ENCODE measurements at regions not wholly inside any gene's neighbourhood (a gene's known extent, or its start where the extent isn't known, plus 50 kb on each side); places are given as distances from the start of the nearest gene placed in this dataset.

GRCh38 chr5:143761663-143762062, 50.3 kb upstream of the HMHB1 start:
- in situ Hi-C loops (cut with MboI; ENCODE audit: low sequenced_read_pairs): no loop called here
- no peak for DNase-seq (ENCODE audit: low spot score in 2 of 2)

GRCh38 chr5:143760755-143761154, 51.2 kb upstream of the HMHB1 start:
- in situ Hi-C loops (cut with MboI; ENCODE audit: low sequenced_read_pairs): no loop called here
- Histone ChIP-seq H3K27me3 (ENCODE audit: low read depth) (no peaks in the 10 kb centered on the region), H3K9me3 (no peaks in the 10 kb centered on the region), H3K4me1 (no peaks in the 10 kb centered on the region), H3K4me3 (no peak overlapping the region), H3K36me3 (replicated peaks) (no peaks in the 10 kb centered on the region)
- no peak for DNase-seq (ENCODE audit: low spot score in 2 of 2)

More at GRCh38 chr5:143761663-143762062, 50.3 kb upstream of the HMHB1 start:
- no peaks in the 10 kb centered on the region for H3K4me1 ChIP-seq
- no peaks in the 10 kb centered on the region for H3K27me3 ChIP-seq (ENCODE audit: low read depth)
- H3K4me3 ChIP-seq: no peak overlapping the region
- H3K9me3 ChIP-seq: no peaks in the 10 kb centered on the region
- H3K36me3 ChIP-seq (replicated peaks): no peaks in the 10 kb centered on the region

- DNase-seq (ENCODE audit: low spot score in 2 of 2): no peak
- in situ Hi-C loops (cut with MboI; ENCODE audit: low sequenced_read_pairs): no loop called here
- no peaks in the 10 kb centered on the region for H3K4me1 ChIP-seq
- no peak overlapping the region for H3K4me3 ChIP-seq
- H3K27me3 ChIP-seq (ENCODE audit: low read depth): no peaks in the 10 kb centered on the region
- H3K9me3 ChIP-seq: no peaks in the 10 kb centered on the region
- H3K36me3 ChIP-seq (replicated peaks): no peaks in the 10 kb centered on the region
These were observed 51.8 kb upstream of the HMHB1 start for GRCh38 chr5:143760131-143760505.

GRCh38 chr5:143759396-143760130, 52.4 kb upstream of the HMHB1 start:
- Histone ChIP-seq H3K27me3 (ENCODE audit: low read depth) (no peaks in the 10 kb centered on the region), H3K36me3 (replicated peaks) (no peaks in the 10 kb centered on the region), H3K4me1 (no peaks in the 10 kb centered on the region), H3K9me3 (no peaks in the 10 kb centered on the region), H3K4me3 (no peak overlapping the region)
- in situ Hi-C loops (cut with MboI; ENCODE audit: low sequenced_read_pairs): no loop called here
- no peak for DNase-seq (ENCODE audit: low spot score in 2 of 2)

GRCh38 chr5:143758750-143759149, 53.2 kb upstream of the HMHB1 start:
- Histone ChIP-seq H3K4me3 (no peak overlapping the region), H3K9me3 (no peaks in the 10 kb centered on the region), H3K4me1 (no peaks in the 10 kb centered on the region), H3K36me3 (replicated peaks) (no peaks in the 10 kb centered on the region), H3K27me3 (ENCODE audit: low read depth) (no peaks in the 10 kb centered on the region)
- no peak for DNase-seq (ENCODE audit: low spot score in 2 of 2)
- in situ Hi-C loops (cut with MboI; ENCODE audit: low sequenced_read_pairs): no loop called here

- in situ Hi-C loops (cut with MboI; ENCODE audit: low sequenced_read_pairs): no loop called here
- Histone ChIP-seq H3K4me1 (no peaks in the 10 kb centered on the region), H3K27me3 (ENCODE audit: low read depth) (no peaks in the 10 kb centered on the region), H3K36me3 (replicated peaks) (no peaks in the 10 kb centered on the region), H3K9me3 (no peaks in the 10 kb centered on the region), H3K4me3 (no peak overlapping the region)
- no peak for DNase-seq (ENCODE audit: low spot score in 2 of 2)
These were observed 53.9 kb upstream of the HMHB1 start for GRCh38 chr5:143758015-143758414.

- Histone ChIP-seq H3K4me1 (no peaks in the 10 kb centered on the region), H3K36me3 (replicated peaks) (no peaks in the 10 kb centered on the region), H3K4me3 (no peak overlapping the region), H3K9me3 (no peaks in the 10 kb centered on the region), H3K27me3 (ENCODE audit: low read depth) (no peaks in the 10 kb centered on the region)
- no peak for DNase-seq (ENCODE audit: low spot score in 2 of 2)
- in situ Hi-C loops (cut with MboI; ENCODE audit: low sequenced_read_pairs): no loop called here
These were observed 54.8 kb upstream of the HMHB1 start for GRCh38 chr5:143757116-143757515.

GRCh38 chr5:143755966-143756365, 56.0 kb upstream of the HMHB1 start:
- Histone ChIP-seq H3K4me1 (no peaks in the 10 kb centered on the region), H3K36me3 (replicated peaks) (no peaks in the 10 kb centered on the region), H3K9me3 (no peaks in the 10 kb centered on the region), H3K27me3 (ENCODE audit: low read depth) (no peaks in the 10 kb centered on the region), H3K4me3 (no peak overlapping the region)
- in situ Hi-C loops (cut with MboI; ENCODE audit: low sequenced_read_pairs): no loop called here
- no peak for DNase-seq (ENCODE audit: low spot score in 2 of 2)

- H3K27me3 ChIP-seq (ENCODE audit: low read depth): no peaks in the 10 kb centered on the region
- no peak overlapping the region for H3K4me3 ChIP-seq
- DNase-seq (ENCODE audit: low spot score in 2 of 2): no peak
- no peaks in the 10 kb centered on the region for H3K4me1 ChIP-seq
- H3K9me3 ChIP-seq: no peaks in the 10 kb centered on the region
- in situ Hi-C loops (cut with MboI; ENCODE audit: low sequenced_read_pairs): no loop called here
- H3K36me3 ChIP-seq (replicated peaks): no peaks in the 10 kb centered on the region
These were observed 59.7 kb upstream of the HMHB1 start for GRCh38 chr5:143752165-143752850.

- DNase-seq (ENCODE audit: low spot score in 2 of 2): no peak
- in situ Hi-C loops (cut with MboI; ENCODE audit: low sequenced_read_pairs): no loop called here
- H3K36me3 ChIP-seq (replicated peaks): no peaks in the 10 kb centered on the region
- H3K27me3 ChIP-seq (ENCODE audit: low read depth): no peaks in the 10 kb centered on the region
- no peaks in the 10 kb centered on the region for H3K9me3 ChIP-seq
- no peak overlapping the region for H3K4me3 ChIP-seq
- no peaks in the 10 kb centered on the region for H3K4me1 ChIP-seq
These were observed 60.6 kb upstream of the HMHB1 start for GRCh38 chr5:143751342-143751741.

- no peaks in the 10 kb centered on the region for H3K4me1 ChIP-seq
- DNase-seq (ENCODE audit: low spot score in 2 of 2): no peak
- H3K4me3 ChIP-seq: no peak overlapping the region
- H3K27me3 ChIP-seq (ENCODE audit: low read depth): no peaks in the 10 kb centered on the region
- H3K9me3 ChIP-seq: no peaks in the 10 kb centered on the region
- no peaks in the 10 kb centered on the region for H3K36me3 ChIP-seq (replicated peaks)
- in situ Hi-C loops (cut with MboI; ENCODE audit: low sequenced_read_pairs): no loop called here
These were observed 62.3 kb upstream of the HMHB1 start for GRCh38 chr5:143749581-143750205.

GRCh38 chr5:143748516-143748915, 63.4 kb upstream of the HMHB1 start:
- in situ Hi-C loops (cut with MboI; ENCODE audit: low sequenced_read_pairs): no loop called here

GRCh38 chr5:143742951-143743350, 69.0 kb upstream of the HMHB1 start:
- Histone ChIP-seq H3K4me1 (no peaks in the 10 kb centered on the region), H3K27me3 (ENCODE audit: low read depth) (no peaks in the 10 kb centered on the region), H3K36me3 (replicated peaks) (no peaks in the 10 kb centered on the region), H3K4me3 (no peak overlapping the region), H3K9me3 (no peaks in the 10 kb centered on the region)
- DNase-seq (ENCODE audit: low spot score in 2 of 2): no peak
- in situ Hi-C loops (cut with MboI; ENCODE audit: low sequenced_read_pairs): no loop called here

More at GRCh38 chr5:143748516-143748915, 63.4 kb upstream of the HMHB1 start:
- Histone ChIP-seq H3K4me1 (no peaks in the 10 kb centered on the region), H3K36me3 (replicated peaks) (no peaks in the 10 kb centered on the region), H3K27me3 (ENCODE audit: low read depth) (no peaks in the 10 kb centered on the region), H3K9me3 (no peaks in the 10 kb centered on the region), H3K4me3 (no peak overlapping the region)
- no peak for DNase-seq (ENCODE audit: low spot score in 2 of 2)

- H3K27me3 ChIP-seq (ENCODE audit: low read depth): no peaks in the 10 kb centered on the region
- H3K9me3 ChIP-seq: no peaks in the 10 kb centered on the region
- no peak overlapping the region for H3K4me3 ChIP-seq
- in situ Hi-C loops (cut with MboI; ENCODE audit: low sequenced_read_pairs): no loop called here
- DNase-seq (ENCODE audit: low spot score in 2 of 2): no peak
- no peaks in the 10 kb centered on the region for H3K36me3 ChIP-seq (replicated peaks)
- H3K4me1 ChIP-seq: no peaks in the 10 kb centered on the region
These were observed 70.5 kb upstream of the HMHB1 start for GRCh38 chr5:143741421-143741820.
